Fibroblast of mammary gland (primary cell): ENCODE measurements at regions not wholly inside any gene's neighbourhood (a gene's known extent, or its start where the extent isn't known, plus 50 kb on each side); places are given as distances from the start of the nearest gene placed in this dataset.

Experiments used
- DNase-seq: peaks from one replicate; pipeline ENCODE4 v3.0.0-alpha.2; 2010; ENCODE audit warnings: low read depth
- H3K4me3 ChIP-seq: 2 replicates; pipeline ENCODE4 v1.5.1; 2011; ENCODE audit warnings: low read depth, mild to moderate bottlenecking, low read length, moderate library complexity; ENCODE audit not compliant: control insufficient read depth
- CTCF ChIP-seq: conservative IDR thresholded peaks from 2 replicates; pipeline ENCODE4 v1.5.1; 2011; ENCODE audit warnings: low read depth, low read length, inconsistent platforms; ENCODE audit not compliant: control insufficient read depth, insufficient read depth

GRCh38 chr18:57866355-57866754 lies 63.2 kb upstream of the ATP8B1 start:
- H3K4me3 ChIP-seq, result no peak overlapping the region
- TF ChIP-seq CTCF, result no peak
- DNase-seq, result no peak

GRCh38 chr18:57864615-57865121 lies 61.6 kb upstream of the ATP8B1 start:
- no peak overlapping the region for H3K4me3 ChIP-seq
- no peak for TF ChIP-seq CTCF
- no peak for DNase-seq

GRCh38 chr18:57863706-57864105 lies 60.6 kb upstream of the ATP8B1 start:
- no peak overlapping the region for H3K4me3 ChIP-seq
- no peak for TF ChIP-seq CTCF
- DNase-seq, result peak; percentile 15

- DNase-seq, result peak; percentile 54
- H3K4me3 ChIP-seq, result no peak overlapping the region
- peak; percentile 62 for TF ChIP-seq CTCF
Observed at GRCh38 chr18:57859314-57859713, 56.2 kb upstream of the ATP8B1 start.

- no peak for DNase-seq
- TF ChIP-seq CTCF, result no peak
Observed at GRCh38 chr18:57856557-57857280, 53.6 kb upstream of the ATP8B1 start.

GRCh38 chr18:57856128-57856527 lies 53.0 kb upstream of the ATP8B1 start:
- TF ChIP-seq CTCF, result no peak
- DNase-seq, result no peak
- H3K4me3 ChIP-seq, result no peak overlapping the region

More at GRCh38 chr18:57856557-57857280, 53.6 kb upstream of the ATP8B1 start:
- H3K4me3 ChIP-seq, result no peak overlapping the region
